ENCODE measurements at regions not wholly inside any gene's neighbourhood (a gene's known extent, or its start where the extent isn't known, plus 50 kb on each side); places are given as distances from the start of the nearest gene placed in this dataset.

DNA sequence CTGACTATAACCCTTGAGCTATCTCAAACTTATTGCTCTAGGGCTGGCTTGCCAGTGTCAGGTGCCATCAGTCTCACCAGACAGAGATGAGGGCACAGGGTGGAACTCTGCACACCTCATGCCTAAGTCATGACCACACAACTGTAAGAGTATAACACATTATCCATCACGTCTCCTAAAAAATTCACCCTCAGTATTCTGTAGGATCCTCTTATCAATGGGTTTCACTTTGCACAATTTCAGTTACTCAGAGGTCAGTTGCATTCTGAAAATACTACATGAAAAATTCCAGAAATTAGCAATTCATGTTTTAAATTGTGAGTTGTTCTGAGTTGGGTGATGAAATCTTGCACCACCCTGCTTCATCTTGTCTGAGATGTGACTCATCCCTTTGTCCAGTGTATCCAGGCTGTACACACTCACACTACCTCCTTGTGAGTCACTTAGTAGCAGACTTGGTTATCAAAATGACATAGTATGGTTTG is 690.9 kb upstream of the CDH18 start:
- TF ChIP-seq, protein P1, sequence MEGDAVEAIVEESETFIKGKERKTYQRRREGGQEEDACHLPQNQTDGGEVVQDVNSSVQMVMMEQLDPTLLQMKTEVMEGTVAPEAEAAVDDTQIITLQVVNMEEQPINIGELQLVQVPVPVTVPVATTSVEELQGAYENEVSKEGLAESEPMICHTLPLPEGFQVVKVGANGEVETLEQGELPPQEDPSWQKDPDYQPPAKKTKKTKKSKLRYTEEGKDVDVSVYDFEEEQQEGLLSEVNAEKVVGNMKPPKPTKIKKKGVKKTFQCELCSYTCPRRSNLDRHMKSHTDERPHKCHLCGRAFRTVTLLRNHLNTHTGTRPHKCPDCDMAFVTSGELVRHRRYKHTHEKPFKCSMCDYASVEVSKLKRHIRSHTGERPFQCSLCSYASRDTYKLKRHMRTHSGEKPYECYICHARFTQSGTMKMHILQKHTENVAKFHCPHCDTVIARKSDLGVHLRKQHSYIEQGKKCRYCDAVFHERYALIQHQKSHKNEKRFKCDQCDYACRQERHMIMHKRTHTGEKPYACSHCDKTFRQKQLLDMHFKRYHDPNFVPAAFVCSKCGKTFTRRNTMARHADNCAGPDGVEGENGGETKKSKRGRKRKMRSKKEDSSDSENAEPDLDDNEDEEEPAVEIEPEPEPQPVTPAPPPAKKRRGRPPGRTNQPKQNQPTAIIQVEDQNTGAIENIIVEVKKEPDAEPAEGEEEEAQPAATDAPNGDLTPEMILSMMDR (IDR thresholded peaks at IDR 0.05; ENCODE audit: insufficient read depth, low read length), result no peak
- TF ChIP-seq, protein P2, sequence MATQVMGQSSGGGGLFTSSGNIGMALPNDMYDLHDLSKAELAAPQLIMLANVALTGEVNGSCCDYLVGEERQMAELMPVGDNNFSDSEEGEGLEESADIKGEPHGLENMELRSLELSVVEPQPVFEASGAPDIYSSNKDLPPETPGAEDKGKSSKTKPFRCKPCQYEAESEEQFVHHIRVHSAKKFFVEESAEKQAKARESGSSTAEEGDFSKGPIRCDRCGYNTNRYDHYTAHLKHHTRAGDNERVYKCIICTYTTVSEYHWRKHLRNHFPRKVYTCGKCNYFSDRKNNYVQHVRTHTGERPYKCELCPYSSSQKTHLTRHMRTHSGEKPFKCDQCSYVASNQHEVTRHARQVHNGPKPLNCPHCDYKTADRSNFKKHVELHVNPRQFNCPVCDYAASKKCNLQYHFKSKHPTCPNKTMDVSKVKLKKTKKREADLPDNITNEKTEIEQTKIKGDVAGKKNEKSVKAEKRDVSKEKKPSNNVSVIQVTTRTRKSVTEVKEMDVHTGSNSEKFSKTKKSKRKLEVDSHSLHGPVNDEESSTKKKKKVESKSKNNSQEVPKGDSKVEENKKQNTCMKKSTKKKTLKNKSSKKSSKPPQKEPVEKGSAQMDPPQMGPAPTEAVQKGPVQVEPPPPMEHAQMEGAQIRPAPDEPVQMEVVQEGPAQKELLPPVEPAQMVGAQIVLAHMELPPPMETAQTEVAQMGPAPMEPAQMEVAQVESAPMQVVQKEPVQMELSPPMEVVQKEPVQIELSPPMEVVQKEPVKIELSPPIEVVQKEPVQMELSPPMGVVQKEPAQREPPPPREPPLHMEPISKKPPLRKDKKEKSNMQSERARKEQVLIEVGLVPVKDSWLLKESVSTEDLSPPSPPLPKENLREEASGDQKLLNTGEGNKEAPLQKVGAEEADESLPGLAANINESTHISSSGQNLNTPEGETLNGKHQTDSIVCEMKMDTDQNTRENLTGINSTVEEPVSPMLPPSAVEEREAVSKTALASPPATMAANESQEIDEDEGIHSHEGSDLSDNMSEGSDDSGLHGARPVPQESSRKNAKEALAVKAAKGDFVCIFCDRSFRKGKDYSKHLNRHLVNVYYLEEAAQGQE (IDR thresholded peaks at IDR 0.05; ENCODE audit: insufficient replicate concordance, low read depth), result no peak
- TF ChIP-seq GABPA (IDR thresholded peaks at IDR 0.05; ENCODE audit: low read depth) (no peak), POLR2AphosphoS5 (IDR thresholded peaks at IDR 0.05; ENCODE audit: low read depth) (no peak), SPI1 (IDR thresholded peaks at IDR 0.05; ENCODE audit: borderline replicate concordance, low read depth) (no peak)
- Histone ChIP-seq H3K4me3 (replicated peaks; ENCODE audit: insufficient read depth, low read length) (no peak overlapping the region), H3K27ac (replicated peaks) (no peak overlapping the region), H3K27me3 (ENCODE audit: insufficient read depth, poor library complexity, severe bottlenecking) (no peaks in the 10 kb centered on the region)
- no peak for DNase-seq (ENCODE audit: low read depth in 1 of 2, low spot score in 1 of 2)

DNA sequence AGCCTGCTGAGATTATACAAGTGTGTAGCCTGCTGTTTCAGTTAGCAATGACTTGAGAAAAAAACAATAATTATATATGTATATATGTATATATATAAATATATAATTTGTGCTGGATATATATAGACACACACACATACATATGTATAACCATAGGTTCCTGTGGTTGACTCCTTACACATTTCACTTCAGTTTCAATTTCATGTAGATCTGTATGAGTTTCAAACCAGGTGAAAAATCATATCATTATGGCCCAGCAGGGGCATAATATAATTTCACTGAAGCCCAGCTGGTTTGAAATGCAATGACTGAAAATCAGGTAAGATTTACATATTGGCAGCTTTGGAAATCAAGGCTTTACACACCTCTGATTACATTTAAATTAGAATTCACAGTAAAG is 690.4 kb upstream of the CDH18 start:
- no peaks in the 10 kb centered on the region for H3K27me3 ChIP-seq (ENCODE audit: insufficient read depth, poor library complexity, severe bottlenecking)
- H3K4me3 ChIP-seq (replicated peaks; ENCODE audit: insufficient read depth, low read length), result no peak overlapping the region
- DNase-seq (ENCODE audit: low read depth in 1 of 2, low spot score in 1 of 2), result no peak
- TF ChIP-seq POLR2AphosphoS5 (IDR thresholded peaks at IDR 0.05; ENCODE audit: low read depth), result no peak
- TF ChIP-seq, protein P1 (IDR thresholded peaks at IDR 0.05; ENCODE audit: insufficient read depth, low read length), result no peak
- TF ChIP-seq SPI1 (IDR thresholded peaks at IDR 0.05; ENCODE audit: borderline replicate concordance, low read depth), result no peak
- TF ChIP-seq GABPA (IDR thresholded peaks at IDR 0.05; ENCODE audit: low read depth), result no peak
- TF ChIP-seq, protein P2 (IDR thresholded peaks at IDR 0.05; ENCODE audit: insufficient replicate concordance, low read depth), result no peak
- H3K27ac ChIP-seq (replicated peaks), result no peak overlapping the region

DNA sequence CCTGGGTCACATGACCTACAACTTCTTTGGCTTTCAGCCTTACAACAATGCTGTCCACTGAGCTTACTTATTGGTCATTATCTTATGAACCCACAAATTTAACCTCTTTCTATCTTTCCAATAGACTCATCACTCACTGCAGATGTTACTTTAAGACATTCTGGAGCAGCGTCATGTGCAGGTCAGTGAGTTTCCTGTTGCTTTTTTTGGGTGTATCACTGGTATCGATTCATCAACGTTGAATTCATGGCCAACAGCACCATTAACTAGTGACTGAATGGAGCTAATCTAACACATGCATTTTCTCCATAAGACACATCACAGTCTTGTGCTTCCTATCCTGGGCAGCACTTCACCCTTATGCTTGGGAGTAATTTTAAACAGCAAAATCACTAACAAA is 672.6 kb upstream of the CDH18 start:
- Histone ChIP-seq H3K27ac (replicated peaks) (no peak overlapping the region), H3K27me3 (ENCODE audit: insufficient read depth, poor library complexity, severe bottlenecking) (no peaks in the 10 kb centered on the region), H3K4me3 (replicated peaks; ENCODE audit: insufficient read depth, low read length) (no peak overlapping the region)
- TF ChIP-seq POLR2AphosphoS5 (IDR thresholded peaks at IDR 0.05; ENCODE audit: low read depth) (no peak), SPI1 (IDR thresholded peaks at IDR 0.05; ENCODE audit: borderline replicate concordance, low read depth) (no peak), GABPA (IDR thresholded peaks at IDR 0.05; ENCODE audit: low read depth) (no peak)
- TF ChIP-seq, protein P2 (IDR thresholded peaks at IDR 0.05; ENCODE audit: insufficient replicate concordance, low read depth), result no peak
- TF ChIP-seq, protein P1 (IDR thresholded peaks at IDR 0.05; ENCODE audit: insufficient read depth, low read length), result no peak
- no peak for DNase-seq (ENCODE audit: low read depth in 1 of 2, low spot score in 1 of 2)
